D721Med (cell line): ENCODE measurements at regions not wholly inside any gene's neighbourhood (a gene's known extent, or its start where the extent isn't known, plus 50 kb on each side); places are given as distances from the start of the nearest gene placed in this dataset.

Experiments used
- DNase-seq: peaks from one replicate; pipeline ENCODE4 v3.0.0; 2011; ENCODE audit warnings: low spot score; ENCODE audit not compliant: insufficient read length
- FAIRE-seq: peaks from 2 replicates; lab custom pipeline; 2011; peaks lifted over from hg19 to GRCh38; lab: Jason Lieb, UNC
- CTCF ChIP-seq: IDR thresholded peaks from 2 replicates; pipeline ENCODE4 v1.5.1; 2012; ENCODE audit warnings: mild to moderate bottlenecking, control low read depth; ENCODE audit not compliant: insufficient read depth; ENCODE audit errors: missing control alignments

GRCh38 chr13:80712026-80712425 lies 371.1 kb upstream of the SPRY2 start:
- no peak for DNase-seq
- FAIRE-seq, result no peak
- TF ChIP-seq CTCF, result no peak

- DNase-seq (no peak), FAIRE-seq (no peak)
- no peak for TF ChIP-seq CTCF
Measured at GRCh38 chr13:80708791-80709190, 367.9 kb upstream of the SPRY2 start.

- TF ChIP-seq CTCF, result no peak
- FAIRE-seq (no peak), DNase-seq (no peak)
Measured at GRCh38 chr13:80707000-80707983, 366.4 kb upstream of the SPRY2 start.

- DNase-seq (no peak), FAIRE-seq (no peak)
- TF ChIP-seq CTCF, result no peak
Measured at GRCh38 chr13:80706164-80706471, 365.2 kb upstream of the SPRY2 start.

GRCh38 chr13:80705371-80706163 lies 364.6 kb upstream of the SPRY2 start:
- FAIRE-seq (no peak), DNase-seq (no peak)
- no peak for TF ChIP-seq CTCF

GRCh38 chr13:80704369-80704768 lies 363.4 kb upstream of the SPRY2 start:
- no peak for TF ChIP-seq CTCF
- no peak for FAIRE-seq
- DNase-seq, result no peak
